ENCODE measurements at regions not wholly inside any gene's neighbourhood (a gene's known extent, or its start where the extent isn't known, plus 50 kb on each side); places are given as distances from the start of the nearest gene placed in this dataset.

GRCh38 chr10:91034042-91034441, 113.2 kb upstream of the ANKRD1 start:
- TF ChIP-seq CTCF (IDR thresholded peaks at IDR 0.05; ENCODE audit: low read depth, low read length, missing input control) (no peak), REST (IDR thresholded peaks at IDR 0.05) (no peak), GABPA (IDR thresholded peaks at IDR 0.05 in 1 of 2, conservative IDR thresholded peaks at IDR 0.05 in 1 of 2) (no peak)
